Caki2 (cell line): ENCODE measurements at regions not wholly inside any gene's neighbourhood (a gene's known extent, or its start where the extent isn't known, plus 50 kb on each side); places are given as distances from the start of the nearest gene placed in this dataset.
"Not testable (repeated sequence)": the region's sequence is repeated elsewhere in the genome, so short reads cannot be mapped to it uniquely, and the experiment has no call there.

Source experiments
- DNase-seq: peaks from one replicate; pipeline ENCODE4 v3.0.0-alpha.2; 2015; ENCODE audit warnings: low read depth
- in situ Hi-C: cut with HindIII; loops from 2 replicates; pipeline ENCODE4 v1.10.0; 2016; ENCODE audit warnings: low sequenced_read_pairs, low pct_unique_long_range_greater_than_20kb, mixed read lengths

GRCh38 chr20:52057133-52057532, 134.4 kb downstream of the ZFP64 start:
- in situ Hi-C loops, DNase-seq: not testable (repeated sequence)

DNA sequence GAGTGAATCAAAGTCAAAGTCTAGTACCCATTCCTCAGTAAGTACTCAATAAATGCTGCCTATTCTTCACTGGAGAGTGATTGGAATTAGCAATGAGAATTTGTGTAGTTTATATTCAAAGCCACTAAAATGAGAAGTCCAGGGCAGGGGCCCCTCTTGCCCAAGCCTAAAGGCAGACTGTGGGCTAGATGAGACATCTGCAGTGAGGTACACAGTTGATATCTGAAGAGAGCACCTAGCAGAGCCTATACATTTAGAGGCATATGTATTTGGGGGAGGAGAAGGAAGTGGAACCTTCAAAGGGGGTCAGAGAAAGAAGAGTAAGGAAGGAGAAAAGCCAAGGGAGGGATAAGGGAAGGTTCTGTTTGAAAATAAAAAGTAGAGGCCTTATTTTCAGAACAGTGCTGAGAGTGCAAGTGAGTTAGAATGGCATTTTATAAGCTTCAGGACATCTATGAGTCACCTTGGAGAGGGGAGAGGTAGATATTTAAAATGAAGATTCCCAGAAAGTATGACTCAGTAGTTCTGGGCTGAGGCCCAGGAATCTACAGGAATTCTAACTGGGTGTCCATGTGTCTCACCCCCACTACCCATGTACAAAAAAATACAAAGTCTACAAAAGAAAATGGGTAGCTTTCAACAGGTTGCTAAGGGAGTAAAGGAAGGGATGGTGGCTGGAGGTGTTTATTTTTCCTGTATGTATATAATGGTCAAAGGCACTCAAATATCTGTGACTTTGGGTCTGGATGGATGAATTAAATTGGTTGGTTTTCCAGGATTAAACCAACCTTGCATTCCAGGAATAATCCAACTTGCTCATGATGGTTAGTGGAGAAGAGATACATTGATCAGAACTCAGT, 135.1 kb downstream of the ZFP64 start:
- peak; percentile 51 for DNase-seq
- in situ Hi-C loops: no loop called here

- in situ Hi-C loops: no loop called here
- no peak for DNase-seq
Measured at GRCh38 chr20:52054123-52054522, 137.5 kb downstream of the ZFP64 start.

- in situ Hi-C loops: no loop called here
- DNase-seq: no peak
Measured at GRCh38 chr20:52049001-52049731, 142.4 kb downstream of the ZFP64 start.

- in situ Hi-C loops: no loop called here
- no peak for DNase-seq
Measured at GRCh38 chr20:52047811-52048764, 143.5 kb downstream of the ZFP64 start.

DNA sequence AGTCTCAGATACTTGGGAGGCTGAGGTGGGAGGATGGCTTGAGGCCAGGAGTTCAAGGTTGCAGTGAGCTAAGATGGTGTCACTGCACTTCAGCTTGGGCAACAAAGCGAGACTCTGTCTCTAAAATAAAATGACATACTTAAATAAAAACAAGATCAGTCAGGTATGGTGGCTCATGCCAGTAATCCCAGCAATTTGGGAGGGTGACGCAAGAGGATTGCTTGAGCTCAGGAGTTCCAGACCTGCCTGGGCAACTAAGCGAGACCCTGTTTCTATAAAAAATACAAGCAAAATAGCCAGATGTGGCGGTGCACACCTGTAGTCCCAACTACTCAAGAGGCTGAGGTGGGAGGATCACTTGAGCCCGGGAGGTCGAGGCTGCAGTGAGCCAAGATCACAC, 149.6 kb downstream of the ZFP64 start:
- no peak for DNase-seq
- in situ Hi-C loops: no loop called here

DNA sequence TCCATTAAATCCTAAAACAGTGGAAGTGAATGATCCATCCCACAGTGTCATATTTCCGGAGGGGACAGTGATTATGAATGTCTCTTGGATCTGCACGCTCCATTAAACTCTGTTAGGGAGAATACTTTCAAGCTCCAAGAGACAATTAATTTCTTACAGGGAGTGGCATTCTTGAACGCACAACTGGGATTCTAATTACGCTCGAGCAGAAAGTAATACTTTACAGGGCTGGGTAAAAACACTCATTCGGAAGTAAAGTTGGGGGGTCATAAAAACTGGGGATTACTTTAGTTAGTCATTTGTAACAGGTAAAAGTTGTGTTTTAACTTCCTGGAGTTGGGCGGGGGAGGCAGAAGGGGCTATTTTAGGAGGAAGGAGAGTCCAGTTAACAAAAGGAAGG, 151.8 kb downstream of the ZFP64 start:
- peak; percentile 75 for DNase-seq
- in situ Hi-C loops: no loop called here

DNA sequence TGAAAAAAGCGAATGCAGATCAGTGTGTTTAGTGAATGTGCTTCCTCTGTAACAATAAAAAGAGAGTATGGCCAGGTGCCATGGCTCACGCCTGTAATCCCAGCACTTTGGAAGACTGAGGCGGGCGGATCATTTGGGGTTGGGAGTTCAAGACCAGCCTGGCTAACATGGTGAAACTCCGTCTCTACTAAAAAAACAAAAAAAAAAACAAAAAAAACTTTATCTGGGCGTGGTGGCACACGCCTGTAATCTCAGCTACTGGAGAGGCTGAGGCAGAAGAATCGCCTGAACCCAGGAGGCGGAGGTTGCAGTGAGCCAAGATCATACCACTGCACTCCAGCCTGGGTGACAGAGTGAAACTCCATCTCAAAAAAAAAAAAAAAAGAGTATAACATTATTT, 152.9 kb downstream of the ZFP64 start:
- in situ Hi-C loops, DNase-seq: not testable (repeated sequence)

GRCh38 chr20:52037370-52037769, 154.2 kb downstream of the ZFP64 start:
- in situ Hi-C loops: no loop called here
- DNase-seq: no peak

DNA sequence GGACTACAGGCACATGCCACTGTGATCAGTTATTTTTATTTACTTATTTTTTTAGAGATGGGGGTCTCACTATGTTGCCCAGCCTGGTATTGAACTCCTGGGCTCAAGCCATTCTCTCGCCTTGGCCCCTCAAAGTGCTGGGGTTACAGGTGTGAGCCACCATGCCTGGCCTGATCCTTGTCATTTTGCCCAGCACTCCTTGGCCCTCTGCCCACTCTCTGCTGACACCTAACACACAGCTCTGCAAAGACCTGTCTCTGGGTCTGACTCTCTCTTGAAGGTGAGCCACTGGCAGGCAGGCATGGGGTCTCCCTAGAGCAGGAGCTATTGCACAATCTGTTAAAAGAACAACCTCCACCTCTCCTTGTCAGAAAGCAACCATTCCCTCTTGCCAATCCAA, 155.6 kb downstream of the ZFP64 start:
- in situ Hi-C loops: no loop called here
- no peak for DNase-seq

- in situ Hi-C loops: no loop called here
- peak; percentile 86 for DNase-seq
Measured at GRCh38 chr20:52035498-52035897, 156.1 kb downstream of the ZFP64 start.

- no peak for DNase-seq
- in situ Hi-C loops: no loop called here
Measured at GRCh38 chr20:52034581-52034980, 157.0 kb downstream of the ZFP64 start.

DNA sequence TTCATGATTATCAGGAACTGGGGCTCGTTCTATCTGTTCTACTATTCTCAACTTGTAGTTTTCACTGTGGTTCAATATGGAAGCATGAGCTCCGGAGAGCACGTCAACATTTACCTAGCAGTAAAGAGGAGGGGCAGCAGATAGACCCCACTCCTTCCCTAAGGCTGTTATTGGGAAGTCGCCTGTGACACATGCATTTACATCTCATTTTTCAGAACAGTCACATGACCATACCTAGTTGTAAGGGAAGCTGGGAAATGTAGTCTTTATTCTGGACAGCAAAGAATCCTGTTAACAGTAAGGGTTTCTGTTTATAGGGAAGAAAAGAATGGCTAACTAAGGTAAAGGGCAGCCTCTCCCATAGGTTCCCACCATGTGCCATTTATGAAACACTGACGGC, 158.3 kb downstream of the ZFP64 start:
- in situ Hi-C loops: no loop called here
- DNase-seq: peak; percentile 43

- DNase-seq, in situ Hi-C loops: not testable (repeated sequence)
Measured at GRCh38 chr20:52032304-52032683, 159.3 kb downstream of the ZFP64 start.

GRCh38 chr20:52031563-52032303, 159.8 kb downstream of the ZFP64 start:
- peak; percentile 49 for DNase-seq

DNA sequence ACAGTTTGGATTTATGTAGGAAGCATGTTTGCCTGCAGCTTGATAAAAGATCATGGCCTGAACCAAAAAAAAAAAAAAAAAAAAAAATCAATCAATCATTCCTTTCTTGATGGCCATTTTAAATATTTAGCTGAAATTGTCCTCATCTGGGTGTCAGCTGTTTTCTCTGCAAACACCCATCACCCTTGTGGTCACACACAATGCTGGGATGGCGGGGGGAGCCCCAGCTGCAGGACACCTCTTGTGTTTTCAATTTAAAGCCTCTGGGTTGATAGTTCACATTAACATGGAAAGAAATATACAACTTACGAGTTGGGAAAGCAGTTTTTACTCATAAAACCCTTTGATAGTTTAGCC, 160.4 kb downstream of the ZFP64 start:
- DNase-seq: no peak
- in situ Hi-C loops: no loop called here

More at GRCh38 chr20:52031563-52032303, 159.8 kb downstream of the ZFP64 start:
- in situ Hi-C loops: no loop called here

DNA sequence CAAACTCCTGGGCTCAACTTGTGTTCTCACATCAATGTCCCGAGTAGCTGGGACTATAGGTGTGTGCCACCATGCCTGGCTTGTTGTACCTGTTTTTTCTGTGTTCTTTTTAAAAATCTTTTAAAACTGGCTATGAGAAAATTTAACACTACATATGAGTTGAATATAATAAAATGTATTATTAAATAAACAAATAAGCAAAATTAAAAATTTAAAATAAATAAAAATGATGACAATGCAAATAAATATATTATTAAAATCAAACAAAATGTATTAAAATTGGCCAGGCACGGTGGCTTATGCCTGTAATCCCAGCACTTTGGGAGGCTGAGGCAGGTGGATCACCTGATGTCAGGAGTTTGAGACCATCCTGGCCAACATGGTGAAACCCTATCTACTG, 162.4 kb downstream of the ZFP64 start:
- in situ Hi-C loops, DNase-seq: not testable (repeated sequence)

GRCh38 chr20:52025938-52026337, 165.6 kb downstream of the ZFP64 start:
- in situ Hi-C loops: no loop called here
- no peak for DNase-seq
